DND-41 (cell line): ENCODE measurements at regions not wholly inside any gene's neighbourhood (a gene's known extent, or its start where the extent isn't known, plus 50 kb on each side); places are given as distances from the start of the nearest gene placed in this dataset.

Source experiments
- ATAC-seq: fragments of 200-7000 bp; cut with Tn5 transposase; 3 replicates; pipeline ENCODE4 v1.9.1; 2021; ENCODE audit warnings: low read depth; ENCODE audit not compliant: insufficient read depth
- DNase-seq: peaks from one replicate; pipeline ENCODE4 v3.0.0-alpha.2; 2020
- H2AFZ ChIP-seq: 2 replicates; pipeline ENCODE4 v1.6.0; 2012; ENCODE audit warnings: low read depth, low read length
- H3K27ac ChIP-seq: 2 replicates; pipeline ENCODE4 v1.5.1; 2012; ENCODE audit warnings: low read length, inconsistent platforms
- H3K27me3 ChIP-seq: fragments of 200-600 bp; sonication (generic); 2 replicates; pipeline ENCODE4 v1.6.0; 2012; ENCODE audit warnings: low read length, mild to moderate bottlenecking, inconsistent platforms; ENCODE audit not compliant: insufficient read depth, poor library complexity
- H3K36me3 ChIP-seq: 2 replicates; pipeline ENCODE4 v1.5.1; 2012; ENCODE audit warnings: low read length, inconsistent platforms; ENCODE audit not compliant: insufficient read depth
- H3K4me1 ChIP-seq: 2 replicates; pipeline ENCODE4 v1.5.1; 2012; ENCODE audit warnings: mild to moderate bottlenecking, low read length; ENCODE audit not compliant: insufficient read depth
- H3K4me2 ChIP-seq: 2 replicates; pipeline ENCODE4 v1.6.0; 2012; ENCODE audit warnings: mild to moderate bottlenecking, moderate library complexity, low read length, inconsistent platforms; ENCODE audit not compliant: insufficient read depth
- H3K4me3 ChIP-seq, 2 experiments: fragments of 200-600 bp in 1 of 2; shearing (Covaris generic) in 1 of 2; 2 replicates each; pipeline ENCODE4 v1.5.1; 2012 to 2016; ENCODE audit warnings: inconsistent platforms in 2 of 2, low read length in 2 of 2, mild to moderate bottlenecking in 2 of 2, low read depth in 1 of 2, moderate library complexity in 1 of 2
- H3K79me2 ChIP-seq: 2 replicates; pipeline ENCODE4 v1.6.0; 2012; ENCODE audit warnings: low read length, inconsistent platforms; ENCODE audit not compliant: insufficient read depth
- H3K9ac ChIP-seq: 2 replicates; pipeline ENCODE4 v1.6.0; 2012; ENCODE audit warnings: low read depth, mild to moderate bottlenecking, inconsistent platforms, low read length, moderate library complexity
- H3K9me3 ChIP-seq: 2 replicates; pipeline ENCODE4 v1.5.1; 2012; ENCODE audit warnings: low read length, moderate library complexity, mild to moderate bottlenecking, inconsistent platforms; ENCODE audit not compliant: insufficient read depth, severe bottlenecking
- H4K20me1 ChIP-seq: 2 replicates; pipeline ENCODE4 v1.6.0; 2012; ENCODE audit warnings: low read length; ENCODE audit not compliant: insufficient read depth
- CTCF ChIP-seq: IDR thresholded peaks from 2 replicates; pipeline ENCODE4 v1.5.1; 2012; ENCODE audit warnings: borderline replicate concordance, low read length, moderate library complexity, mild to moderate bottlenecking; ENCODE audit not compliant: poor library complexity, severe bottlenecking; ENCODE audit errors: extremely low read depth
- EZH2 ChIP-seq: IDR thresholded peaks from 3 replicates; pipeline ENCODE4 v1.6.1; 2012; ENCODE audit warnings: borderline replicate concordance, low read depth, mild to moderate bottlenecking, moderate library complexity, low read length, inconsistent platforms; ENCODE audit not compliant: severe bottlenecking

DNA sequence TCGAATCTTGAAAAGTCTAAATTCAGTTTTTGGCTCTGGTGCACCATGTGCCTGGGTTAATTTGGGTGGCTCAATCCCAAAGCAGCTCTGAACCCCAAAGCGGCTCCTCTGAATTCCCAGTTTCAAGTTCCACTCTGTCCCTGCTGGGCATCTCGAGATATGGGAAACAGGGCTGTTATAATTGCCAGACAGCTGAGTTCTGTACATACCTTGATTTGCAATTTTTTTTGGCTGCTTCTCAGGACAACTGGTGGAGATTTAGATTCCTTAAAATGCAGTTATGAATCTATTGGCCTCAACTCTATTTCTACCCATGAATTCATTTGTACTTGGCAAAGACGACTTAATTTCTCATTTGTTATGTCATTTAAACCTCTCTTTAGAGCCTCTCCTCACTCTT lies 808.5 kb downstream of the TLE4 start:
- Histone ChIP-seq H3K4me1 (no peaks in the 10 kb centered on the region), H3K9me3 (no peaks in the 10 kb centered on the region), H3K27ac (no peak overlapping the region), H3K4me3 (no peak overlapping the region), H3K9ac (no peak overlapping the region), H3K79me2 (no peaks in the 10 kb centered on the region), H3K4me2 (no peak overlapping the region), H4K20me1 (no peaks in the 10 kb centered on the region), H2AFZ (no peak overlapping the region), H3K36me3 (no peaks in the 10 kb centered on the region), H3K27me3 (no peaks in the 10 kb centered on the region)
- no peak for DNase-seq
- TF ChIP-seq CTCF = no peak
- ATAC-seq = no peak

DNA sequence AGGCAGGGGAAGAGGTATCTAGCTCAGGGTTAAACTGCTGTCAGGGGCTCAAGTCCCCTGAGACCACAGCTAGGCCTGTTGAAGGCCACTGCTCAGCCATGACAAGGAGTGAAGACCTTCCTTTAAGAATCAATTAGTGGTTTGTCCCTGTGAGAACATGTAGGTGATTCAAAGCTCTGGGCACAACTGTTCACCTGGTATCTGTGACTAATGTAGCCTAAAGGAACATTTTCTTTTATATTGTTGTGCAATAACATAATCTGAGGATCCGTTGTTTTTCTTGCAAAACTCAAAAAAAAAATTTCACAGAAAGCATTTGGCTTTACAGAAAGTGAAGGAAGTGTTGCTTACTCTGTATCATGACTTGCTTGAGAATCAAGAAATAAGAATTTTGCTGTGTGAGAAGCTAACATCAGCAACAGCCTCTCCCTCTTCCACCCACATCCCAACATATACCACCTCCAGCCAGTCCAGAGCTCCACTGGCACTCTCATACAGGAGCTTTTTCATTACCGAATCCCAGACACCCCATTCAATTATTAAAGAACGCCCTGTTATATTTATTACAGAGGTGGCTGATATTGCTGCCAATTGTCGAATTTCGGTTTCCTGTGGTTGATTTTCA lies 807.0 kb downstream of the TLE4 start:
- TF ChIP-seq CTCF = no peak
- TF ChIP-seq EZH2 = no peak
- H3K27ac ChIP-seq = no peak overlapping the region
- H3K4me3 ChIP-seq = no peak overlapping the region
- H4K20me1 ChIP-seq = no peaks in the 10 kb centered on the region
- ATAC-seq = no peak
- no peaks in the 10 kb centered on the region for H3K36me3 ChIP-seq
- no peaks in the 10 kb centered on the region for H3K4me1 ChIP-seq
- no peaks in the 10 kb centered on the region for H3K27me3 ChIP-seq
- H3K9ac ChIP-seq = no peak overlapping the region
- H2AFZ ChIP-seq = no peak overlapping the region
- DNase-seq = no peak
- no peaks in the 10 kb centered on the region for H3K79me2 ChIP-seq
- no peak overlapping the region for H3K4me2 ChIP-seq
- no peaks in the 10 kb centered on the region for H3K9me3 ChIP-seq

DNA sequence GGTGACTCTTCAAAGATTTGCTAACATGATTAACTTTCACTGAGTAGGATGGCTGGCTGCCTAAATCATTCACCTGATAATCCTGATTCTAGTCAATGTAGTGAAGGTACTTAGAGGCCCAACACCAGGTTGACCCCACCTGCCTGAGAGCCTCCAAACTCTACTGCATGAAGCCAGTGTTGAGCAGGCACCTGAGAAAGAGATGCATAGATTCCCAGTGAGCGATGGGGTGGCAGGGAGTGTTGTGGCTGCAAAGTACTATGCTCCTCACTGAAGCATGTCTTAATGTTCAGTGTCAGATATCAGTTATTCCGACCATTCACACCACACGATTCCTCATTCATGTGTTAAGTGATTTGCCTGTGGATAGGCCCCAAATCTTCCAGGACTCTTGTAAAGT lies 804.4 kb downstream of the TLE4 start:
- Histone ChIP-seq H3K4me1 (no peaks in the 10 kb centered on the region), H3K9ac (no peak overlapping the region), H3K36me3 (no peaks in the 10 kb centered on the region), H2AFZ (no peak overlapping the region), H3K9me3 (no peaks in the 10 kb centered on the region), H4K20me1 (no peaks in the 10 kb centered on the region), H3K27ac (no peak overlapping the region), H3K79me2 (no peaks in the 10 kb centered on the region), H3K27me3 (no peaks in the 10 kb centered on the region), H3K4me3 (no peak overlapping the region), H3K4me2 (no peak overlapping the region)
- no peak for ATAC-seq
- TF ChIP-seq EZH2 (no peak), CTCF (no peak)
- no peak for DNase-seq

DNA sequence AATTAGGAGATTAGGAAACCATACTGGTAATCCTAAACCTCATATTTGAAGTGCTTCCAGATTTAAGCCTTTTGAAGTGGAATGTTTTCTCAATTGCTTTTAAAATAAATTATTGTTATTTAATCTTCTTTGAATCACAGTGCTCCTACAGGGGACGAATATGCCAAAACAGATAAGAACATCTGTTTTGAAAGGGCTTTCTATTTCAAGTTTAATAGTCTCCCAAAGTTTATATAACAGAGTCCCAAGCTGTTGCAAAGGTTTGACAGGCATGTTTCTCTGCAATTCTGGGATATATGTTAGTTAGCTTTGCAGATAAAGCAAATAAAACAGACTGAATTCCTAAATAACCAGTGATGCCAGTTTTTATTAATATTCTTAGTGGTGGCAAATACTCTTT lies 803.7 kb downstream of the TLE4 start:
- H3K4me1 ChIP-seq = no peaks in the 10 kb centered on the region
- H3K79me2 ChIP-seq = no peaks in the 10 kb centered on the region
- no peak overlapping the region for H3K27ac ChIP-seq
- H4K20me1 ChIP-seq = no peaks in the 10 kb centered on the region
- TF ChIP-seq CTCF (no peak), EZH2 (no peak)
- H3K9me3 ChIP-seq = no peaks in the 10 kb centered on the region
- no peaks in the 10 kb centered on the region for H3K36me3 ChIP-seq
- H3K27me3 ChIP-seq = no peaks in the 10 kb centered on the region
- no peak for ATAC-seq
- no peak for DNase-seq
- H3K9ac ChIP-seq = no peak overlapping the region
- no peak overlapping the region for H3K4me3 ChIP-seq
- no peak overlapping the region for H2AFZ ChIP-seq
- H3K4me2 ChIP-seq = no peak overlapping the region
